Panc1 (cell line): ENCODE measurements at regions not wholly inside any gene's neighbourhood (a gene's known extent, or its start where the extent isn't known, plus 50 kb on each side); places are given as distances from the start of the nearest gene placed in this dataset.

Experiments
- ATAC-seq: fragments of 200-7000 bp; cut with Tn5 transposase; 2 replicates; pipeline ENCODE4 v1.9.1; 2020; ENCODE audit warnings: mild to moderate bottlenecking, moderate library complexity
- BruUV-seq: library from RNA; stranded (reverse); fragments of 400-500 nt; replicated peaks from 2 replicates; lab custom pipeline; 2021; lab: Mats Ljungman, UMichigan
- CTCF ChIA-PET: fragments of 300-600 bp; sonication (Branson Sonifier 250); formaldehyde crosslinking; loops from one replicate; lab custom pipeline; 2022; ENCODE audit warnings: antibody characterized with exemption; lab: Charles Lee
- POLR2A ChIA-PET: fragments of 300-600 bp; sonication (Branson Sonifier 250); formaldehyde crosslinking; loops from one replicate; lab custom pipeline; 2022; ENCODE audit warnings: antibody characterized with exemption; lab: Charles Lee
- DNase-seq: peaks from one replicate; pipeline ENCODE4 v3.0.0-alpha.2; 2010; ENCODE audit warnings: low read depth, low spot score
- H3K27ac ChIP-seq: 2 replicates; pipeline ENCODE4 v1.5.1; 2011; ENCODE audit warnings: mild to moderate bottlenecking, low read length, inconsistent platforms
- H3K27me3 ChIP-seq: fragments of 200-500 bp; sonication (Bioruptor generic); 2 replicates; pipeline ENCODE4 v1.6.0; 2014; ENCODE audit warnings: low read length, inconsistent platforms; ENCODE audit not compliant: control insufficient read depth, insufficient read depth
- H3K36me3 ChIP-seq: fragments of 200-500 bp; sonication (Bioruptor generic); 2 replicates; pipeline ENCODE4 v1.5.1; 2014; ENCODE audit warnings: inconsistent platforms, mild to moderate bottlenecking, low read length, moderate library complexity; ENCODE audit not compliant: control insufficient read depth, insufficient read depth
- H3K4me1 ChIP-seq: 2 replicates; pipeline ENCODE4 v1.5.1; 2011; ENCODE audit warnings: inconsistent platforms, mild to moderate bottlenecking, low read length, moderate library complexity; ENCODE audit not compliant: control insufficient read depth, insufficient read depth
- H3K4me3 ChIP-seq, 2 experiments: 2 replicates each; pipeline ENCODE4 v1.5.1; 2011 to 2012; ENCODE audit warnings: low read depth in 2 of 2, low read length in 2 of 2, mild to moderate bottlenecking in 2 of 2, inconsistent platforms in 1 of 2, moderate library complexity in 1 of 2
- H3K9me3 ChIP-seq: fragments of 200-500 bp; sonication (Bioruptor generic); 2 replicates; pipeline ENCODE4 v1.5.1; 2014; ENCODE audit warnings: low read depth, mild to moderate bottlenecking, inconsistent platforms, low read length, moderate library complexity; ENCODE audit not compliant: control insufficient read depth, insufficient read depth
- POLR2AphosphoS5 ChIP-seq: IDR thresholded peaks from 2 replicates; pipeline ENCODE4 v1.6.1; 2012; ENCODE audit warnings: mild to moderate bottlenecking, low read depth, low read length, moderate library complexity
- REST ChIP-seq, 2 experiments: IDR thresholded peaks; 2 replicates each; pipeline ENCODE4 v1.6.1; 2011 to 2012; ENCODE audit warnings: low read depth in 2 of 2, control low read depth in 1 of 2, low read length in 1 of 2, mild to moderate bottlenecking in 1 of 2, moderate library complexity in 1 of 2; ENCODE audit not compliant: insufficient read depth in 1 of 2
- SIN3A ChIP-seq: IDR thresholded peaks from 2 replicates; pipeline ENCODE4 v1.6.1; 2012; ENCODE audit warnings: low read depth, mild to moderate bottlenecking, low read length, moderate library complexity, borderline replicate concordance; ENCODE audit not compliant: insufficient read depth
- TCF7L2 ChIP-seq: IDR thresholded peaks from 2 replicates; pipeline ENCODE4 v1.6.1; 2011; ENCODE audit warnings: mild to moderate bottlenecking, low read depth, low read length, inconsistent platforms
- in situ Hi-C: cut with HindIII; loops from 2 replicates; pipeline ENCODE4 v1.10.0; 2016; ENCODE audit warnings: low sequenced_read_pairs, low pct_unique_long_range_greater_than_20kb
- intact Hi-C: fragments of 100-400 bp; cut with micrococcal nuclease; formaldehyde crosslinking; loops from one replicate; pipeline ENCODE4 v1.10.0; 2022; ENCODE audit not compliant: unreplicated experiment
- TF ChIP-seq, protein P1 (sequence below): fragments of 450-650 bp; IDR thresholded peaks from 2 replicates; pipeline ENCODE4 v1.5.1; 2017; ENCODE audit warnings: mild to moderate bottlenecking

GRCh38 chr18:65082907-65083306, 667.9 kb upstream of the CDH7 start:
- ChIA-PET CTCF (no interaction called here), POLR2A (no interaction called here)
- Histone ChIP-seq H3K4me3 (no peak overlapping the region), H3K36me3 (no peaks in the 10 kb centered on the region), H3K27me3 (no peaks in the 10 kb centered on the region), H3K4me1 (no peaks in the 10 kb centered on the region), H3K9me3 (no peaks in the 10 kb centered on the region), H3K27ac (no peak overlapping the region)
- in situ Hi-C loops (no loop called here), intact Hi-C loops (no loop called here)
- no TSS peak for BruUV-seq
- ATAC-seq (no peak), DNase-seq (no peak)
- TF ChIP-seq TCF7L2 (no peak), POLR2AphosphoS5 (no peak)

DNA sequence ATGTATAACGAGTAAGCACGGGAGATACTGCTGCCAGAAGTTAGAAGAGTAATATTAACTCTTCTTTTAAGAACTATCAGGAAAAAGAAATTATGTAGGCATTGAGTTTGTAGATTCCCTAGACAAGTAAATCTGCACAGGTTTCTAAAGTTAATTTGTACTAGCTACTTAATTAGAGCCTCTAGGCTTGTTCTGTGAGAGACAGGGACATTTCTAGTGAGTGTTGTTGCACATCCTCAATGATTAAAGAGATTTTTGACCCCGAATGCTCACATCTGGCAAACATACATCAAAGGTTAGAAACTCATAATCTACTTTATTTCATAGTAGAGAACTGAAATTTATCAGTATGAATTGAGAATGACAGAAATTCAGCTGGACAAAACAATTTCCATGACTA, 669.0 kb upstream of the CDH7 start:
- Histone ChIP-seq H3K36me3 (no peaks in the 10 kb centered on the region), H3K4me3 (no peak overlapping the region), H3K9me3 (no peaks in the 10 kb centered on the region), H3K27ac (no peak overlapping the region), H3K4me1 (no peaks in the 10 kb centered on the region), H3K27me3 (no peaks in the 10 kb centered on the region)
- in situ Hi-C loops (no loop called here), intact Hi-C loops (no loop called here)
- ATAC-seq (no peak), DNase-seq (no peak)
- TF ChIP-seq, protein P1, sequence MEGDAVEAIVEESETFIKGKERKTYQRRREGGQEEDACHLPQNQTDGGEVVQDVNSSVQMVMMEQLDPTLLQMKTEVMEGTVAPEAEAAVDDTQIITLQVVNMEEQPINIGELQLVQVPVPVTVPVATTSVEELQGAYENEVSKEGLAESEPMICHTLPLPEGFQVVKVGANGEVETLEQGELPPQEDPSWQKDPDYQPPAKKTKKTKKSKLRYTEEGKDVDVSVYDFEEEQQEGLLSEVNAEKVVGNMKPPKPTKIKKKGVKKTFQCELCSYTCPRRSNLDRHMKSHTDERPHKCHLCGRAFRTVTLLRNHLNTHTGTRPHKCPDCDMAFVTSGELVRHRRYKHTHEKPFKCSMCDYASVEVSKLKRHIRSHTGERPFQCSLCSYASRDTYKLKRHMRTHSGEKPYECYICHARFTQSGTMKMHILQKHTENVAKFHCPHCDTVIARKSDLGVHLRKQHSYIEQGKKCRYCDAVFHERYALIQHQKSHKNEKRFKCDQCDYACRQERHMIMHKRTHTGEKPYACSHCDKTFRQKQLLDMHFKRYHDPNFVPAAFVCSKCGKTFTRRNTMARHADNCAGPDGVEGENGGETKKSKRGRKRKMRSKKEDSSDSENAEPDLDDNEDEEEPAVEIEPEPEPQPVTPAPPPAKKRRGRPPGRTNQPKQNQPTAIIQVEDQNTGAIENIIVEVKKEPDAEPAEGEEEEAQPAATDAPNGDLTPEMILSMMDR = no peak
- TF ChIP-seq SIN3A (no peak), TCF7L2 (no peak)
- no TSS peak for BruUV-seq
- CTCF ChIA-PET = no interaction called here
- POLR2A ChIA-PET = no interaction called here

GRCh38 chr18:65073060-65073550, 677.7 kb upstream of the CDH7 start:
- CTCF ChIA-PET = no interaction called here
- intact Hi-C loops (no loop called here), in situ Hi-C loops (no loop called here)
- Histone ChIP-seq H3K4me3 (no peak overlapping the region), H3K4me1 (no peaks in the 10 kb centered on the region), H3K9me3 (0 out of 2 replicates have a peak, but pooled peaks cover 3% of the 10 kb centered on the region), H3K36me3 (no peaks in the 10 kb centered on the region), H3K27ac (no peak overlapping the region), H3K27me3 (no peaks in the 10 kb centered on the region)
- ATAC-seq (no peak), DNase-seq (no peak)
- TF ChIP-seq, protein P1 = no peak
- TF ChIP-seq REST (IDR thresholded peaks at IDR 0.05; ENCODE audit: insufficient read depth in 1 of 2, low read depth in 2 of 2, low read length in 1 of 2) (no peak), POLR2AphosphoS5 (no peak), TCF7L2 (no peak), SIN3A (no peak)
- POLR2A ChIA-PET = no interaction called here
- no TSS peak for BruUV-seq
